T-helper 17 cell (primary cell): ENCODE measurements at regions not wholly inside any gene's neighbourhood (a gene's known extent, or its start where the extent isn't known, plus 50 kb on each side); places are given as distances from the start of the nearest gene placed in this dataset.

Source experiments
- ATAC-seq: fragments of 150-1000 bp; cut with Tn5 transposase; 2 replicates; pipeline ENCODE4 v1.10.0; 2021; ENCODE audit warnings: mild to moderate bottlenecking, moderate library complexity
- DNase-seq, 3 donors: peaks; one replicate each; pipeline versions ENCODE4 v3.0.0 to v3.0.0-alpha.2; 2020 to 2021
- H3K9me3 ChIP-seq: one replicate; pipeline ENCODE4 v1.7.0; 2013; ENCODE audit warnings: low read length, mild to moderate bottlenecking; ENCODE audit not compliant: control insufficient read depth, poor library complexity, severe bottlenecking
- H3K27ac Mint-ChIP-seq: one replicate; pipeline ENCODE4 v1.8.0; 2022; ENCODE audit warnings: mild to moderate bottlenecking, moderate library complexity, mixed read lengths
- H3K27me3 Mint-ChIP-seq: one replicate; pipeline ENCODE4 v1.8.0; 2022; ENCODE audit warnings: mixed read lengths
- H3K36me3 Mint-ChIP-seq: one replicate; pipeline ENCODE4 v1.8.0; 2022; ENCODE audit warnings: low read depth, mixed read lengths
- H3K4me1 Mint-ChIP-seq: one replicate; pipeline ENCODE4 v1.8.0; 2022; ENCODE audit warnings: mild to moderate bottlenecking, mixed read lengths
- H3K4me3 Mint-ChIP-seq: one replicate; pipeline ENCODE4 v1.8.0; 2022; ENCODE audit warnings: mild to moderate bottlenecking, moderate library complexity, mixed read lengths

DNA sequence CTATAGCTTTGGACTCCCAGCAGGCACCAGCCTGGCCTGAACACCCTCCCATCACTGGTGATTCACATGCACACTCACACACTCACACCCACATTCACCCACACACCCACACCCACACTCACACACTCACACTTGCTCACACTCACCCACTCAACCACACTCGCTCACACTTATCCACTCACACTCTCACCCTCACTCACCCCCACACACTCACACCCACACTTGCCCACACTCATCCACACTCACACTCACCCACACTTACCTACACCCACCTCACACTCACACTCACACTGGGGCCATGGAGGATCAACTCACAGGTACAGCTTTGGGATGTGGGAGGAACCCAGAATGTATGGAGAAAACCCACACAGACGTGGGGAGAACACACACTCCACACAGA lies 548.2 kb upstream of the FAT1 start:
- no peak for ATAC-seq
- no peak overlapping the region for H3K27ac Mint-ChIP-seq
- H3K36me3 Mint-ChIP-seq, result no peaks in the 10 kb centered on the region
- no peak overlapping the region for H3K4me3 Mint-ChIP-seq
- H3K27me3 Mint-ChIP-seq, result no peaks in the 10 kb centered on the region
- H3K9me3 ChIP-seq, result no peaks in the 10 kb centered on the region
- H3K4me1 Mint-ChIP-seq, result no peaks in the 10 kb centered on the region
- no peak for DNase-seq

DNA sequence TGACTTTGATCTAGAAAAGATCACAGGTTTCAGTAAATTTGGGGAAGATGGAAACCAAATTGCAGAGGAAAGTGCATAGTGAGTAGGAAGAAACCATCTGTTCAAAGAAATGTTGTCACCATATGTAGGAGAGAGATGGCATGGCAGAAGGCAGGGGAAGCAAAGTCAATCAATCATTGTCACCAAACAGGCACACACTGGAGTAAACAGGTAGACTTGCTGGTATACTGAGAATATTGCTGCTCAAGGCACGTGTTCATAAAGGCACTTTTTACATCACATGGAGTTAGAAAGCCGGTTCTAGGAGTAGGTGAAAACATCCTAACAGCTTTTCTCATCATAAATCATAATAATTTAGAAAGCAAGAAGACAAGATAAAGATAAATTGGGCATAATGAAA lies 550.5 kb upstream of the FAT1 start:
- ATAC-seq (no peak), DNase-seq (no peak)
- Mint-ChIP-seq H3K4me3 (no peak overlapping the region), H3K27me3 (no peaks in the 10 kb centered on the region), H3K27ac (no peak overlapping the region), H3K36me3 (no peaks in the 10 kb centered on the region), H3K4me1 (no peaks in the 10 kb centered on the region)
- H3K9me3 ChIP-seq, result no peaks in the 10 kb centered on the region

GRCh38 chr4:187276736-187277408 lies 553.2 kb upstream of the FAT1 start:
- Mint-ChIP-seq H3K36me3 (no peaks in the 10 kb centered on the region), H3K27me3 (no peaks in the 10 kb centered on the region), H3K27ac (no peak overlapping the region), H3K4me3 (no peak overlapping the region), H3K4me1 (no peaks in the 10 kb centered on the region)
- no peak for DNase-seq
- H3K9me3 ChIP-seq, result no peaks in the 10 kb centered on the region
- no peak for ATAC-seq

DNA sequence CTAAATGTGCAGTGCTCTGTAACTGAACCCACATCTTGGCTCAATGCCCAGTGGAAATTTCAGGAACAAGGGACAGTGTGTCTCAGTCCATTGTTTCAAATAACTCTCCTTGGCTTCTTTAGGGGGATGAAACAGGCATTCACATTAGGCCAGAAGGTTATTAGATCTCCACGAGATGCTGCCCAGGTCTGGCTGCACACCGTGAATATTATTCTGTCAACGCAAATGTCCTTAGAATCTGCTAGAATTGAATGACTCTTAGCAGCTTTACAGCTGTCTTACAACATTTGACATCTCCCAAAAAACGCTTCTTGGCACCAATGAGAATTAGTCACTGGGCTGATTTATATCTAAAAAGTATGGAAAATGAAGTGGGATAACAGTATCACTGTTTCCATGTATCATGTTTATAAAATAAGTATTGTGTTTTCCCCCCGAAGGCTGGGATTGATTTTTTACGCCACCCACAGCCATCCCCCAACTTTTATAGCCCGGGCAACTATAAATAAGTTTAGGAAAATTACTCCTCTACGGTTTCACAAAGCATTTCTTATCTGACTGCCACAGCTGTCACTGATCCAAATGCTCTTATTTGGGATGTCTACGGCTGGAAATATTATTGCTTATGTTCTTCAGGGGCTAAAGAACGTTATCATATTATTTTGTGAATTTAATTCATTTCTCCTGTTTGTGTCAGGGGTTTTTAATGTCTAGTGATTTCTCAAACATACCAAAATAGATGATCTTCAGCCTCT lies 559.7 kb upstream of the FAT1 start:
- H3K4me1 Mint-ChIP-seq, result no peaks in the 10 kb centered on the region
- H3K36me3 Mint-ChIP-seq, result no peaks in the 10 kb centered on the region
- no peaks in the 10 kb centered on the region for H3K27me3 Mint-ChIP-seq
- H3K9me3 ChIP-seq, result no peaks in the 10 kb centered on the region
- DNase-seq (no peak), ATAC-seq (no peak)
- no peak overlapping the region for H3K27ac Mint-ChIP-seq
- H3K4me3 Mint-ChIP-seq, result no peak overlapping the region

GRCh38 chr4:187286525-187286924 lies 562.9 kb upstream of the FAT1 start:
- no peaks in the 10 kb centered on the region for H3K4me1 Mint-ChIP-seq
- no peak for ATAC-seq
- no peaks in the 10 kb centered on the region for H3K9me3 ChIP-seq
- no peak for DNase-seq
- H3K27ac Mint-ChIP-seq, result no peak overlapping the region
- H3K4me3 Mint-ChIP-seq, result no peak overlapping the region
- H3K36me3 Mint-ChIP-seq, result no peaks in the 10 kb centered on the region
- no peaks in the 10 kb centered on the region for H3K27me3 Mint-ChIP-seq

DNA sequence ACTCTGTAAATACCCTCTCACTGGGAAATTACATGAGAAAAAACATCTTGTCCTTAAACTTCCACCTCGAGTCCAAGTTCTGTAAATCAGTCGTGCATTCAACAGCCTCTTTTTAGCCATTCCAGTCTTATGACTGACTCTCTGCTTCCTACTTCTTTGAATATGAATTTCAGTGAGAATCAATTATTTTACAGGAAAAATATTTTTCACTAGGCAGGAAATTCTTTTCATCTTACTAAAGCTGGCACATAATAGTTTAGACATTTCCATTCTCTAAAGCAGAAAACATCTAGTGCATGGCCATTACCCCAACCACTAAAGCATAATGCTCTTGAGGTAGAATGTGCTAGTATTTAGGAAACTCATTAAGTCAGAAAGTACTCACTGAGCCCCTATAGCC lies 565.7 kb upstream of the FAT1 start:
- no peak for DNase-seq
- H3K27ac Mint-ChIP-seq, result no peak overlapping the region
- no peak for ATAC-seq
- no peak overlapping the region for H3K4me3 Mint-ChIP-seq
- H3K9me3 ChIP-seq, result no peaks in the 10 kb centered on the region
- no peaks in the 10 kb centered on the region for H3K4me1 Mint-ChIP-seq
- H3K36me3 Mint-ChIP-seq, result no peaks in the 10 kb centered on the region
- H3K27me3 Mint-ChIP-seq, result no peaks in the 10 kb centered on the region

DNA sequence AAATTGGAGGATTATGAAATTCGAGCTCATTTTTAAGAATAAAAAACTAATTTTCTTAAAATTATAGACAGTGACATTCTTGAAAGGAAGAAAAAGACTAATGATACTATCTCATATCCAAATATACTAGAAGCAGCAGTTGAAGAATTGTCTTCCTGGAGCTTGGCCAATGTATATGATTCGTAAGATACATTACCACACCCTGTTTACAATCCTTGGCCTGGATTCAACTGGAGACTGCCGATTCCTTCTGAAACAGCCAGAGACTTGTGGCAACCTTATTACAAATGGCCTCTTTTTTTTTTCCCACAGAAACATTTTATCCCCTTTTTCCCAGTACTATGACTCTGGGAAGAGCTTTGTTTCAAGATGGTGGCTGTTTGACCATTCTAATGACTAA lies 571.2 kb upstream of the FAT1 start:
- DNase-seq (no peak), ATAC-seq (no peak)
- H3K4me3 Mint-ChIP-seq, result no peak overlapping the region
- H3K36me3 Mint-ChIP-seq, result no peaks in the 10 kb centered on the region
- H3K4me1 Mint-ChIP-seq, result no peaks in the 10 kb centered on the region
- no peaks in the 10 kb centered on the region for H3K9me3 ChIP-seq
- no peak overlapping the region for H3K27ac Mint-ChIP-seq
- H3K27me3 Mint-ChIP-seq, result no peaks in the 10 kb centered on the region

DNA sequence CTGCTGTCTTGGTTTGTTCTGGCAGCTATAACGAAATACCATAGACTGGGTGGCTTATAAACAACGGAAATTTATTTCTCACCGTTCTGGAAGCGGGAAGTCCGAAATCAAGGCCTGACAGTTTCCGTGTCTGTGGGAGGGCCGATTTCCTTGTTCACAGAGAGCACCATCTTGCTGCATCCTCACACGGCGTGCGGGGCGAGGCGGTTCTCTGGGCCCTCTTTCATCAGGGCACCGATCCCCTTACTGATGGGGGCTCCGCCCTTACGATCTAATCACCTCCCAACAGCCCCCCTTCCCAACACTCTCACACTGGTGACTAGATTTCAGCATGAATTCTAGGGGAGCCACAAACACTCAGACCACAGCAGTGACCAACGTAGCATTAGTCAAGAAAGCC lies 578.3 kb upstream of the FAT1 start:
- H3K36me3 Mint-ChIP-seq, result no peaks in the 10 kb centered on the region
- H3K4me3 Mint-ChIP-seq, result no peak overlapping the region
- DNase-seq (no peak), ATAC-seq (no peak)
- H3K9me3 ChIP-seq, result no peaks in the 10 kb centered on the region
- no peaks in the 10 kb centered on the region for H3K4me1 Mint-ChIP-seq
- H3K27me3 Mint-ChIP-seq, result no peaks in the 10 kb centered on the region
- no peak overlapping the region for H3K27ac Mint-ChIP-seq

GRCh38 chr4:187302457-187303150 lies 578.9 kb upstream of the FAT1 start:
- H3K27me3 Mint-ChIP-seq, result no peaks in the 10 kb centered on the region
- no peaks in the 10 kb centered on the region for H3K36me3 Mint-ChIP-seq
- no peak overlapping the region for H3K4me3 Mint-ChIP-seq
- H3K27ac Mint-ChIP-seq, result no peak overlapping the region
- ATAC-seq, result no peak
- no peaks in the 10 kb centered on the region for H3K4me1 Mint-ChIP-seq
- no peak for DNase-seq
- no peaks in the 10 kb centered on the region for H3K9me3 ChIP-seq

GRCh38 chr4:187304133-187304532 lies 580.5 kb upstream of the FAT1 start:
- no peak overlapping the region for H3K27ac Mint-ChIP-seq
- ATAC-seq, result no peak
- no peaks in the 10 kb centered on the region for H3K9me3 ChIP-seq
- no peak overlapping the region for H3K4me3 Mint-ChIP-seq
- no peaks in the 10 kb centered on the region for H3K4me1 Mint-ChIP-seq
- no peak for DNase-seq
- no peaks in the 10 kb centered on the region for H3K36me3 Mint-ChIP-seq
- no peaks in the 10 kb centered on the region for H3K27me3 Mint-ChIP-seq

DNA sequence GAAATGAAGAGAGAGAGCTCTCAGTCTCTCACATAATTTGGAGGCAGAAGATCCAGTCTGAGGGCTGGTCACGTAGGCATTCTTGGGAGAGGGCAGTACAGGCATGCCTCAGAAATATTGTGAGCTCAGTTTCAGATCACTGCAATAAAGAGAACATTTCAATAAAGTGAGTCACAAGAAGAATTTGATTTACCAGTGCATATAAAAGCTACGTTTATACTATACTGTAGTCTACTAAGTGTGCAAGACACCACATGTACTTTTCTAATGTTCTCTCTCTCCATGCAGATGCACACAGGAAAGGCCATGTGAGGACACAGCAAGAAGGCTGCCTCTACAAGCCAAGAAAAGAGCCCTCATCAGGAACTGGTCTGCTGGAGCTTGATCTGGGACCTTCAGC lies 583.5 kb upstream of the FAT1 start:
- H3K27me3 Mint-ChIP-seq, result no peaks in the 10 kb centered on the region
- H3K9me3 ChIP-seq, result no peaks in the 10 kb centered on the region
- DNase-seq (no peak), ATAC-seq (no peak)
- no peak overlapping the region for H3K27ac Mint-ChIP-seq
- no peaks in the 10 kb centered on the region for H3K36me3 Mint-ChIP-seq
- no peak overlapping the region for H3K4me3 Mint-ChIP-seq
- no peaks in the 10 kb centered on the region for H3K4me1 Mint-ChIP-seq

GRCh38 chr4:187309456-187309855 lies 585.8 kb upstream of the FAT1 start:
- H3K27me3 Mint-ChIP-seq, result no peaks in the 10 kb centered on the region
- H3K4me1 Mint-ChIP-seq, result no peaks in the 10 kb centered on the region
- no peaks in the 10 kb centered on the region for H3K36me3 Mint-ChIP-seq
- H3K4me3 Mint-ChIP-seq, result no peak overlapping the region
- no peak overlapping the region for H3K27ac Mint-ChIP-seq
- no peaks in the 10 kb centered on the region for H3K9me3 ChIP-seq
- DNase-seq, result no peak
- ATAC-seq, result no peak

- Mint-ChIP-seq H3K4me3 (no peak overlapping the region), H3K27me3 (no peaks in the 10 kb centered on the region), H3K4me1 (no peaks in the 10 kb centered on the region), H3K27ac (no peak overlapping the region), H3K36me3 (no peaks in the 10 kb centered on the region)
- no peaks in the 10 kb centered on the region for H3K9me3 ChIP-seq
- no peak for DNase-seq
- no peak for ATAC-seq
These were observed 588.6 kb upstream of the FAT1 start for GRCh38 chr4:187312299-187312698.

DNA sequence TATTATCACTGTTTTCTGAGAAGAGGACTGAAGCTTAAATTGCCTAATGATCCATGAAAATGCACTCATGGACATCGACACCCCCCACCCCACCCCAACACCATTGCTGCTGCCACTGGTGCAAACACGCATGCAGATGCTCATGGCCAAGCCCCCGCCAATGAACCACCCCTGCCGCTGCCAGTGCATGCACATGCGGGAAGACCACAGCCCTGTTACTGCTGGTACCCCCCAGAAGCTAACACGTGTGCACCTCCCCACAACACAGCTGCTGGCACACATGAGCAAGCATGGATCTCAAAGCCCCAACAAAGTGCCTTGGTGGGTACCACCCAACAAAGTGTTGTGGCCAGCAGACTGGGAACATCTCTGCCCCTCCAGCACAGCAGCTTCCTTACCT lies 594.1 kb upstream of the FAT1 start:
- no peak for ATAC-seq
- H3K27me3 Mint-ChIP-seq, result no peaks in the 10 kb centered on the region
- H3K9me3 ChIP-seq, result no peaks in the 10 kb centered on the region
- H3K4me1 Mint-ChIP-seq, result no peaks in the 10 kb centered on the region
- no peak overlapping the region for H3K4me3 Mint-ChIP-seq
- H3K27ac Mint-ChIP-seq, result no peak overlapping the region
- no peak for DNase-seq
- H3K36me3 Mint-ChIP-seq, result no peaks in the 10 kb centered on the region
